NCI-H1694 treated with DMSO at 0.1 percent for 48 hours (cell line): ENCODE measurements at regions not wholly inside any gene's neighbourhood (a gene's known extent, or its start where the extent isn't known, plus 50 kb on each side); places are given as distances from the start of the nearest gene placed in this dataset.
A peak's percentile ranks its signal among the peaks of the same experiment; 100 is the strongest.

Experiments used
- DNase-seq: peaks from one replicate; lab custom pipeline; 2025; lab: John Stamatoyannopoulos, UW

GRCh38 chr15:58235961-58236360, 97.8 kb downstream of the AQP9 start:
- DNase-seq, result no peak

DNA sequence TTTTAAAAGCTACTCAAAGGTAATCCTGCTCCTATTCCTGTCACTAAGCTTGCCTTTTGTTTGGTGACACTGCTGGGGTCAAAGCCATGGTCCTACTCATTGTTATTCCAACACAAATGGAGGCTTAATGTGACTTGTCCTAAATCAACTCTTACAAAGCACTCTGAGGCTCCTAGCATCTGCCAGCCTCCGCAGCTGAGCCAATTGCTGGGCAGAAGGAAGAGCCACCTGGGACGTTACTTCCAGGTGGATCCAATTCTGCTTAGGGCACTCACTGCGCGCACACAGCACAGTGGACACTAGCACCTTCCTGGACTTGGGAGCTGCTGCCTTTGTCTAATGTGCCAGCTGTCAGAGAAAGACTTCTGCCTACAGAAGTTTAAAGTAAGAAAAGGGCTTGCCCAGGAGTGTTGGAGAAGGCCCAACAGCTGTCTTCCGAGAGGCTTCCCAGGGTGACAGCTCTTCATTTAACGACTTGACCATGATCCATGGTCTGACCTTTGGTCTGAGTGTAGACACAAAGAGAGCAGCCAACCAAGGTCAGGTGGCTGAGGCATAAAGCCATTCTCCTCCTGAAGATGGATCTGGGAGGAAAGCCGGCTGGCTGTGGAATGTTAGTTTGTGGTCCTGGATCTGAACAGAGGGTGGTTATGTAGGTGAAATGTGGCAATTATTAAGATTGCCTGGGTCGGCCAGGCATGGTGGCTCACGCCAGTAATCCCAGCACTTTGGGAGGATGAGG, 102.2 kb downstream of the AQP9 start:
- no peak for DNase-seq

- no peak for DNase-seq
Measured at GRCh38 chr15:58241872-58242271, 103.7 kb downstream of the AQP9 start.

DNA sequence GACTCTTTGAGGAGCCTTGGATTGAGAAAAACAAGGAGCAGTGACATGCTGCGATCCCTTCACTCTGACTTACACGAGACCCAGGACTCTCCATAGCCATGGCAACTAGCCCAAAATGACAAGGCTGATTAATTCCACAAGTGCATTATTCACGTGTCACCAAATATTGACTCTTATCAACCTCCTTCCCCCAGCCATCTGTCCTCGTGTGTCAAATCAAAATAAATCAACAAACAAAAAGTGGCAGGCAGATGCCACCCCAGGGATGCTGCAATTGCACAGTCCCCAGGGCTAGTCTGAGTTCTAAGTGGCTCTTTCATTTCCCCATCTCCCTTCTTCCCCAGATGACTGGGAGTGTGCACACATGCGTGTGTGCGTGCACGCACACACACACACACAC, 104.9 kb downstream of the AQP9 start:
- DNase-seq, result peak; percentile 84

GRCh38 chr15:58244536-58244935, 106.4 kb downstream of the AQP9 start:
- DNase-seq, result no peak

DNA sequence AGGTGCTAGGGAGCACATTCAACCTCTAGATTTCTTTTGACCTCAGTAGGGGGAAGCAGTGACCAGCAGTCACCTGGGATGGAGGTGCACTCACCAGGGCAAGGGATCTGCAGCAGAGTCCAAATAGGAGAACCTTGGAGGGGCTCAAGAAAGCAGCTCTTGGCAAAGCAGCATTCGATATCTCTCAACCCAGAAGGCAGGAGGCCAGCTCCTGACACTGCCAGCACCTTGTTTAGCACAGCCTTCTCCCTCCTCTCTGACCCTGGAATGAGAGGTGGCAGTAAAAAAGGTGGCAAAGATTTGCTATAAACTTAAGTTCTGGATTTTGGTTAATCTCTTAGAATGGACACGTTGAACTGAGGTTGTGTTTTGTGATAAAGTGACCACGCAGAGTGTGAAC, 107.9 kb downstream of the AQP9 start:
- no peak for DNase-seq

DNA sequence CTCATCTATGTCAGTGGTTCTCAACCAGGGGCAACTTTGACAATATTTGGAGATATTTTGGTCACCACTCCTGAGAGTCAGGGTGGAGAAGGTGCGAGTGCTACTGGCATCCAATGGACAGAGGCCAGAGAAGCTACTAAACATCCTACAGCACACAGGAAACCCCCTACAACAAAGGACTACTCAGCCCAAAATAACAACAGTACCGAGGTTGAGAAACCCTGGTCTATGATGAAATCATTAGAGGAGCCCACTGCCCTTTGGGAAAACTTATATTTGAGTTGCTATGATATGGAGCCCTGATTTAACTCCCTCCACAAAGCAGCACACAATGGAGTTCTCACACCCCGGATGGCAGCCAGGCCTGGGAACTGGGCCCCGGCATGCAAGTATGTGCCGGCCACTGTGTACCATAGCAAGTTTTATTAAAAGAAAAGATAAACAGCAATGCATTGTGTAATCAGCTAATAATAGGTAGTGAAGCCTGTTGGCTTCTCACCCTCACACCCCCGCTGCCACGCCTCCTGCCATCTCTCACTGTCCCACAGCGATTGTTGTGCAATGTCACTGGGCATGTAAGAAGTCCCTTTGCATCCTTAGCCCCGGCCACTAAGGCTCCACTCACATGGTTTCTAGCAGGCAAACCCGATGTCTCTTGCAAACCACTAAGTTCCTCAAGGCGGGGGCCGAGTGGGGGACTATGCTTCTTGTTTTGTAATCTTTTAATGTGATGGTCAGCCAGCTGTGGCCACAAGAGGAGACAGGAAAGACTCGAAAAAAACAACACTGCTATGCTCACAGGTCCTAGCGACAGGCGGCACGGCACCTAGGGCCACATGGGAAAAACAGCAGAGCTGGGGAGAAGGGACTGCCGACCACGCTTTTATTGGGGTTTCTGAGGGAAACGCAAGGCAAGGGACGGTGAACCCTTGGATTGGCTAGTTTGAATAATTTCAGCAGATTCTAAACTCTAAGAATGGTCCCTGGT, 110.0 kb downstream of the AQP9 start:
- DNase-seq, result no peak

DNA sequence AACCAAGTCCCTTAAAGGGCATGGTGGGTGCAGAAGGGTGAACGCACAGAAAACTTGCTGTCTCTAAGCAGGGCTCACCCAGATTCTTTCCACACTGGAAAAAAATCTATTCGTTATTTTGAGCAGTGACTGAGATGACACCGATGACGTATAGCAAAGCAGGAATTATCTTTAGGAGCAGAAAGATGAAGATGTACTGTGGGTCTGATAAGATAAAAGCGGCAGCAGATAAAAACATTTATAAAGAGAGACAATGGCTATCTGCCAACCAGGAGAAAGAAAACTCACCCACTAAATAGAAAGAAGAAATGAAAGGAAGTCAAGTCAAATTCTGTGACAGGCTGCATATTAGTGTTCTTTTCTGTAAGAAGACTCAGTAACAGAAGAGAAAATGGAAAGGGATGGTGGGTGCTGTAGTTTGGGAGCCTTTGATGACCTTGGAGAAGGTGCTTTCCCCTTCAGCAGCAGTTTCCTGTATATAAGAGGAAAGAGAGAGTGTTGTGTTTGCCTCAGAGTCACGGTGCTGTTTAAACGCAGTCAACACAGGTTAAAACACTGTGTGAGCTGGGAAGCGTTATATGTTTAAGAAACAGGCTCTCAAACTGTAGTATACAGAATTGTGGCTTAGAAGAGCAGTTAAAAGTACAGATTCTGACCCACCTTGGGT, 111.6 kb downstream of the AQP9 start:
- no peak for DNase-seq

DNA sequence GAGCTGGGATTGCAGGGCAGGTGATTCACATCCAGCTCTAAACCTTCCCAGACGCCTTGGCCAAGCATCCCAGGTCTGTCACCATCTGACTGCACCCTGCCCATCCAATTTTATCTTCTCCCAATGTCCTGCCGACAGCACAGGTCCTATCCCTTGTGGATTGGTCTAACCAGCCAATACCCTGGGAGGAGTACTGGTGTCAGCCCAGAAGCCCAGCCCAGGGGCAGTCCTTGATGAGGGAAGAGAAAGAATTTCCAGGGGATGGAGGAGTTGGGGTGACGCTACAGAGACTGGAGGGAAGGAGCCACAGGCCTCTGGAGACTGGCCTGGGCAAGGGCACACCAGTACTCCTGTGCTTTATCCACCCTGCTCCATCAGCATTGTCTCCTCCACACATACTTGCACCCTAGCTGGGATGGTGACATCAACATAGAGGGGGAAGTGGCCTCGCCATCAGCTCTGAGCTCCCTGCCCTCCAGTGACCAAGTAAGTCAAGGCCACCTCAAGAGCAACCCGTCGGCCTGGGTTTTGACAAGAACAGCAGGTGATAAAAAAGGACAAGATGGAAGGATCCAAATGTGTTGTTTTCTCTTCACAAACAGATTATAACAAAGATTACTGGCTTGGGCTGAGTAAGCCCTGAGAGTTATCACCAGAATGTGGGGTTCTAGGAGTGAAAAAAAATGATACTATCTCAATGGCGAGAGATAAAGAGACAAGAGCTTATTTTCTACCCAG, 114.6 kb downstream of the AQP9 start:
- no peak for DNase-seq

- no peak for DNase-seq
Measured at GRCh38 chr15:58257776-58258325, 119.7 kb downstream of the AQP9 start.

GRCh38 chr15:58258501-58259292, 120.5 kb downstream of the AQP9 start:
- no peak for DNase-seq

DNA sequence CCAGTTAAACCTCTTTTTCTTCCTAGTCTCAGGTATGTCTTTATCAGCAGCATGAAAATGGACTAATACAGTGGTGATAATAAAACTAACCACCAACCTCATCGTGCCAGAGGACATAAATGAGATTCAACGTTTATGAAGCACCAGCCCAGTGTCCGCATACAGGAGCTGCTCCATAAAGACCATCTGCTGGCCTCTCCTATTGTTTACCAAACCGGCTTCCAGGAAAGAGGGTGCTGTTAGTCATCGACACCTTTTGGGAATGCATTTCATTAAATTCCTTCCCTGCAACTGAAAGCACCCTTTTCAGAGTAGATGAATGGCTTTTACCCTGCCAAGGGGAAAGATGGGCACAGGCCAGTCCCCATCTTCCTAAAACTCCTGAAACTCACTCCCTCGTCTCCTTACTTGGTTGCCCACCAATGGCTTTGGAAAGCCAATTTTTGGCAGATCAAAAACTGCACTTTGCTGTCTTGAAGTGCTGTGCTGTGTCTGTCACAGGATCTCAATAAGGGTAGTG, 122.1 kb downstream of the AQP9 start:
- no peak for DNase-seq

GRCh38 chr15:58260725-58261267, 122.6 kb downstream of the AQP9 start:
- DNase-seq, result no peak

DNA sequence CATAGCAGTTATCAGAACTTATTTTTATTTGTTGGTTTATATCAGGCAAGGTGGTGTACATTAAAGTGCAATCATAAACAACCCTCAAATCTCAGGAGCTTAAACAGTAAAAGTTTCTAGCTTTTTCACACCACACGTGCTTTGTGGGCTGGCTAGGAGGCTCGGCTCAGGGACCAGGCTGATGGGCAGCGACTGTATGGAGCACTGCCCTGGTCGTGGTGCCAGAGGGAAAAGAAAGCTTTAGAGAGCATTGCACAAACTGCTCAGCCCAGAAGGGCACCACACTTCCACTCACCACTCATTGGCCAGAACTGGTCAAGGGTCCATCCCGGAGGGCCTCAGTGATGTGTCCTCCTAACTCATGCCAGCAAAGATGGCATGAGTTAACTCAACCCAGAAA, 123.2 kb downstream of the AQP9 start:
- DNase-seq, result no peak

DNA sequence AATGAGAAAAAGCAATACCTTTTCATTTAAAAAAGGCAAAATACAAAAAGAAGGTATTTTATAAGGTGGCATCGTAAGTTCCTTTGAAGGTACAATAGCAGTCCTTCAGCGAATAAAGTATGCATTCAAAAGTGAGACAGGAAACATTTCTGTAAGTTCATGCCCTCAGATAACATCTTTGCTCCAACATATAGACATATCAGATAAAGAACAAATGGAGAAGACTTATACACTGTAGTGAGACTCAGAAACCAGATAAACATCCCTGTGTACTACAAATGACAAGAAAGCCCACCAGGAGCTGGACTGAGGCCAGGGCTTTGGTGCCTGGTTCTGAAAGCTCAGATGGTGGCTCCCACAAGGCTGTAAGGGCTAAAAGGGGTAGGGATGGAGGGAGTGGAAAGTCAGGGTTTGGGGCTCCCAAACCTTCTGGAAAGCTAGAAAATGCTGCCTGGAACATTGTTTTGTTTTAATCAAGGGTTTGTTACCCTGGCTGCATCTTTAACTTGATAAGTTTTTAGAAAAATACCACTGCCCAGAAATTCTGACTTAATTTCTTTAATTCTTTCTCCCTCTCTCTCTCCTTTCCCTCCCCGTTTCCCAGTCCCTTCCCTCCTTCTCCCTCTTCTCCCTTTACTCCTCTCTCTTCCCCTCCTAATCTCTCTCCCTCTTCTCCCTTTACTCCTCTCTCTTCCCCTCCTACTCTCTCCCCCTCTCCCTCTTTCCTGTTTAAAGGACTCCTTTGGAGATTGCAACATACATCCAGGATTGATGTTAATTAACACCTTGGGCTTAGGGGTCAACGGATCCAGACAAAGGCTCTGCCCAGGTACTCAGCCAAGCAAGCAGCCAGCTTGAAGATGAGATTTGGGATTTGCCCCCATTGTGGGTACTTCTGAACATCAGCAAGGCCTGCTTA, 126.1 kb downstream of the AQP9 start:
- no peak for DNase-seq

GRCh38 chr15:58267051-58267450, 128.9 kb downstream of the AQP9 start:
- DNase-seq, result no peak

- DNase-seq, result no peak
Measured at GRCh38 chr15:58268746-58269267, 130.6 kb downstream of the AQP9 start.

- DNase-seq, result peak; percentile 25
Measured at GRCh38 chr15:58269455-58270414, 131.6 kb downstream of the AQP9 start.
